HG02798 (cell line): ENCODE measurements at regions not wholly inside any gene's neighbourhood (a gene's known extent, or its start where the extent isn't known, plus 50 kb on each side); places are given as distances from the start of the nearest gene placed in this dataset.

Experiments
- ATAC-seq: cut with Tn5 transposase; IDR thresholded peaks from one replicate; pipeline ENCODE4 v1.9.1; 2021; ENCODE audit warnings: mild to moderate bottlenecking; ENCODE audit not compliant: unreplicated experiment, poor library complexity

DNA sequence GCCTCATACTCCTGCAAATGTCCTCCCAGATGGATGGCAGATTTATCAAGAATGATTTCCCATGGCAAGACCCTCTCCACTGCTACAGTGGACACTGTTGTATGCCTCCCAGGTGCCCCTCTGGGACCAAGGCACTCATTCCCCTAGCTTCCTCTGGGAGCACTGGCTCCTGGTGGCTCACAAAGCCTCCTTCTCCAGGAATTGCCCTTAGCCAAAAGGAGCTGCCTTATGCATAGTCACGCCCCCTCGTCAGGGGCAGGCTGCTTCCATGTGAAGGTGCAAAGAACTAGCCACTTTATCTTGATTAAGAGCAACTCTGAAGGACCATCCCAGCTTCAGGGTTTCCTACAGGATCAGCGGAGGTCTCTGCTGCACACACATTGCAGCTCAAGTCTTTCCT lies 358.1 kb downstream of the CDK5RAP2 start:
- ATAC-seq: no peak

DNA sequence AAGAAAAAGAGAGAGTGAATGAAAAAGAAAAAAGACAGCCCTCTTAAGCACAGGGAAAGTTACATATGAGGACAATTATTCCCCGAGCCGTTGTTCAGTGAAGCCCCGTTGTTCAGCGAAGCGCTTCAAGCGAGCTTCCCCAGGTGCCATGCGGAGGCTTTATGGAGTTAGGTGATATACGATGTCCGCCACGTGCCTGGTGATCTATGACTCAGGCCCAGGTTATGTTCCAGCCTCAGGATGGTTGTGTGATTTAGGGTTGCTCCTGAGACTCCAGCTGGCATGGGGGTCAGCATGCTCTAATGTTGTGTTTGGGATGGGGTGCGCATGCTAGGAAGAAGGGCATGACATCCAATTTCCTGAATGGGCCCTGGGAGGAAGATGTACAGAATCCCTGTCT lies 365.6 kb downstream of the CDK5RAP2 start:
- no peak for ATAC-seq

DNA sequence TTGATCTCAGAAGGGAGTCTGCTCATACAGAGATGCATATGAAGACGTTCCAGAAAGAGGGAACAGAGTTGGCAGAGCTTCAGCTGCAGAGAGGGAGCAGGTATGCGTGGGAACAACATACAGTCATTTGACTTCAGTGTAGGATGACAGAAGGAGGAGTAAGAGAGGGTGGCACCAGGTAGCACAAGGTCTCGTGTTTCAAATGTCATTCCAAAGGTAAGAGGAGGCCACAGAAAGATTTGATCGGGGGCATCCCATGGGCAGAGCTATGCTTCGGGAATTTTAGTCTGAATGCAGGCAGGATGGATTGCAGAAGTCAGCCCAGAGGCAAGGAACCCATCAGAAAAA lies 367.1 kb downstream of the CDK5RAP2 start:
- no peak for ATAC-seq

DNA sequence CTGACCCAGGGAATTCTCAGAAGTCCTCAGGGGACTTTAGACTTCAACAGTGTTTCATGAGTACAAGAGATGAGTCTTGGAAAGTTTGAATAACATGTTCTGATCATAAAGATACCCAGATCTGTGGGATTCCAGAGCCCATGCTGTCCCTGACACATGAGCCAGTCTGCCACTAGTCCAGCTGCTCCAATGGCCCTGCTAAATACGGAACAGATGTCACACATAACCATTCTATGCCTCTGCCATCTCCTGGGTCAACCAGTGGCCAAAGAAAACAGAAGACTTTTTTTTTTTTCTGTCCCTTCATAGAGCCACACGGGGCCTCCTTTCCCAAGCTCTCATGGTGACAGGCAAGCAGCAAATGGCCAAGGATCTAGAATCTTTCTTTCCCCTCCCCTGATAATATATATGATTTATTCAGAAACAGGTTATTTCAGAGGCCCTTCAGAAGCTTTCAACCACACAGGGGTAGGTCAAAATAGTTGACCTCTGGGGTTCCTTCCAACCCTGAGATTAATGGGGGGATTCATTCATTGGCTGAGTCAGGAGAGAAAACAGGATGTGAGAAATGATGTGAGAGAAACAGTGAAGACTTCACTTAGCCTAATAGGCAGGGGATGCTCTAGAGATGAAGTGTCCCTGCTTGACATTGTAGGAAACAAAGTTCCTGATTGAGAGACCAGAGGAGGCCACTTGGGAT lies 367.7 kb downstream of the CDK5RAP2 start:
- ATAC-seq: no peak

DNA sequence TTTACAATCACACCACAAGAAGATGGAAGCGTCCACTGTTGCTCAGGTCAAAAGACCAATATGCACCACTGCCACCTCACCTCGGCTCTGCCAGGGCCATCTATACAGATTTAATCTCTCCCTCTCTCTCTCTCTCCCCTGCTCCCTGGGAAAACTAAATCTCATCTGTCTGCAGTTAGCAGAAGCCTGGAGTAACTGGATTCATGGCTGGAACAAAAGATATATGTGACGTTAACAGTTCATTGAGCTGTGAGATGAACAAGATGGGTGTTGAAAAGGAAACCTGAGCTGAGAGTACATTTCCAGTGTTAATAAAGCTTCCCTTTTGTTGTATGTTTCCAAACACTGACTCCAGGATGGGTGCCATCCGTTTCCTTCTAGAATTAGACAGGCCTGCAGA lies 369.7 kb downstream of the CDK5RAP2 start:
- ATAC-seq: no peak

DNA sequence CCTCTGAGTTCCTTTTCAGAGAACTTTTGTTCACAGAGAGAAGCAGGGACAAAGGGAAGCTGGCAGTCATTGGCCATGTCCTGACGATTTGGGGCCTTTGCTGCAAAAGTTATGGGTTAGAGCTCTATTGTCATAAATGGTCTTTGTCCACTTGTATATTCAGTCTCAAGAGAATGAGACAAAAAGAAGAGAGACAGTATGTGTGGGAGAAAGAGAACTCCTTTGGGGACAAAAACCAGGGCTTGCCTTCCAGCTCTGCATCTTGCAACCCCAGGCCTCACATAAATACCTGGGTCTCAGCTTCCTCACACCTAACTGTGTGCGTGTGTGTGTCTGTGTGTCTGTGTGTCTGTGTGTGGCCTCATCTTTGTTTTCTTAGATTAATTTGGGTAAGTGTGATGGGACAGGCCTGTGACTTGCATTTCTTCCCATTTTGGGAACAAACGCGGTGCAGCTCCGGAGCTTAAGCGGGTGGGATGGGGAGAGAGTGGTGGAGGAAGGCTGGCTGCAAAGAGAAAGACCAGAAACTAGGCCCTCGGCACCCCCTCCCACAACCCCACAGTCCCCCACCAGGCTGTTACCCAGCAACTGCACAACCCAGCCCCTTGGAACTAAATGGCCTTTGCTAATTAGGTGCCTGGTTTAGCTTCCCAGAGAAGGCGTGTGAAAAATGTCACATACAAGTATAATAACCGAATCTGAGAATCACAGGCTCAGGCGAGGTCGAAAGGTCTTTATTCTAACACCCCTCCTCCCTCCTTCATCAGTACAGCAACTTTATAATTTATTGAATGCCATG lies 376.9 kb downstream of the CDK5RAP2 start:
- ATAC-seq: no peak

DNA sequence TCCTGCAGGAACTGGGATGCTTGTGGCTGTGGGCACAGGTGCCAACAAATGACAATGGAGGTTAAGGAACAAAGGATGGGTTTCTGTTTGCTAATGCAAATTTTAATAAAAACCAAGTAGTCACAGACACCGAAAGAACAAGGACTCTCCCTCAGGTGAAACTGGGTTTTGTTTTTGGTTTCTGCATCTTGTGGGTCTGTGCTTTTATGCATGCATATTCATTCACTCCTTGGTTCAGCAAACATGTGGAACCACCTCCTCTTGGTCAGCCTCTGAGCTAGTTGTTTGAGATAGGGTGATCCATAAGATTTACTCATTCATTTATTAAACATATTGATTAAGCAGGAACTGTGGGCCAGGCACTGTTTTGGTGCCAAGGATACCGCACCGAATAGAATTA lies 381.9 kb downstream of the CDK5RAP2 start:
- ATAC-seq: no peak

DNA sequence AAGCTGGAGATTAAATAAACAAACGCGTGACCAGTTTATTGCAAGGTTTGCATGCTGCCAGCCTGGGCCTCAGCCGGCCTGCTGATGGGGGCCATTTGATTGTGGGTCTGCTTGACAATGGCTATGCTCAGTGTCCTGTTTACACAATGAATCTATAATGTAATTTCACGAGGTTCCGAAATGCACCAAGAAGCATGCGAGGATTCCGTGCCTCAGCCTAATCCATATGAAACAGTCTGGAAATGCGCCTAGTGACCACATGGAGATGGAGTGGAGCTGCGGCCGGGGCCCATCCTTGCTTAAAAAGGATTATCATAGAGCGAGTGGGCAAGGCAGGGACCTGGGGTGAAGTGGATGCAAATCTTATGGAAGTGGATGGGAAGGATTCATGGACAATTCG lies 382.4 kb downstream of the CDK5RAP2 start:
- no peak for ATAC-seq

DNA sequence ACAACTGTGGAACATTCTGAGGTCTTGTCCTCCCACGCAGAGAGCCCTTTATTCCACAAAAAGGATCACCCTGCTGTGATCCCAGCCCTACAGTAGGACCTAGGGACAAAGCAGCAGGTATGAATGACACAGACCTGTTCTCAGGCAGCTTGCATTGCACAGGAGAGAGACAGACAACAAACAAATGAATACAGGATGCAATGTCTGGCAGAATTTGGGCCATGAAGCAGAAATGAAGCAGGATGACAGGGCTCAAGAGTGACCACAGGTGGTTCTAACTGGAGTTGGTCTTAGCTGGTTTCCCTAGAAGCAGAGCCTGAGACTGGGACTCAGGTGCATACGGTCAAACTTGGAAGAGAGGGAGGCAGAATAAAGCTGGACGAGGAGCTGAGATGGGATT lies 388.8 kb downstream of the CDK5RAP2 start:
- ATAC-seq: no peak

DNA sequence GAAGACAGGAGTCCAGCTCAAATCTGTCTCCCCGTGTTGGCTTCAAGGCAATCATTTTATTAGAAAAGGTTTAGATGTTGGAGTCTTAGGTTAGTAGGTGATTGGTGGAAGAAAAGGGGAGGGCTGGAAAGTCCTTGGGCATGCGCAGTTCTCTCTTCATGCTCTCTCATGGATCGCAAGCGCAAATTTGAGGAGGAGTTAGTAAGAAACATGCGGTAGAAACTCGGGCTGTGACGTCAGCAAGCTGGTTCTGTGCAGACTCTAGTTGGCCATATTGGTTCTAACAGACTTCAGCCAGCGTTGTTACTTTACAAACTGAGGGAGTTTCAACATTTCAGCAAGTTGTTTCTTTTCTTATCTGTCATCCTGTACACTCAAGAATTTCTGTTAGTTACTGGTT lies 392.2 kb downstream of the CDK5RAP2 start:
- ATAC-seq: no peak

DNA sequence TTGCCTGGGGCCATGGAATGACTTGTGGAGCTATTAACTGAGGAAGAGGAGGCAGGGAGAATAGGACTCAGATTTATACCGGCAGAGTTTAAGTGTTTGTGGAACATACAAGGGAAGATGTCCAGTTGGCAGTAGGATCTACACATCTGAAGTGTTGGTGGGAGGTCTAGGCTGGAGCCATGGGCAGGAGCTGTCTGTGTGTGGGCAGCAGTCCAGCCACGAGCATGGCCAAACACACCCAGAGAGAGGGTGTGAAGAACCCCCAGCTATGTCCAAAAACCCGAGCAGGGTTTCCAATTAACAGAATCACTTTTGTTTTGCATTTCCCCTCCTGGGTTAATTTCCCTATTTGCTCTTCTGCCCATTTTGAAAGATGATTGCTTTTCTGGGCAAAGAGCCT lies 393.7 kb downstream of the CDK5RAP2 start:
- ATAC-seq: no peak

DNA sequence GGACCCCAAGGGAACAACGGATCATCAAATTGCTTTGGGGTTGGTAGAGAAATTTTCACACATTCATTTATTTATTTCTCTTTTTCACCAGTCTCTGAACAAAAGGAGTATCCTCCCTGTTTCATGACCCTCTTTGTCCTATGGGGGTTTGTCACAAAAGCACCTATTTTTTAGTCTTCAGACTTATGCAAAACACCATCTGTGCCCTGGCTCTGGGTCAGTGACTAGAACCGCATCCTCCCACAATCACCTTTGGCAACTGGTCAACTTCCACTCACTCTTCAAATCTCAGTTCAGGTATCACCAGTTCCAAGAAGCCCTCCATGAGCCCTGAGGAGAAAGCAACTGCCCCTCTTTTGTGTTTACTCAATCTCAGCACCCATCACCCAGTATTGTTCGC lies 395.7 kb downstream of the CDK5RAP2 start:
- ATAC-seq: no peak

DNA sequence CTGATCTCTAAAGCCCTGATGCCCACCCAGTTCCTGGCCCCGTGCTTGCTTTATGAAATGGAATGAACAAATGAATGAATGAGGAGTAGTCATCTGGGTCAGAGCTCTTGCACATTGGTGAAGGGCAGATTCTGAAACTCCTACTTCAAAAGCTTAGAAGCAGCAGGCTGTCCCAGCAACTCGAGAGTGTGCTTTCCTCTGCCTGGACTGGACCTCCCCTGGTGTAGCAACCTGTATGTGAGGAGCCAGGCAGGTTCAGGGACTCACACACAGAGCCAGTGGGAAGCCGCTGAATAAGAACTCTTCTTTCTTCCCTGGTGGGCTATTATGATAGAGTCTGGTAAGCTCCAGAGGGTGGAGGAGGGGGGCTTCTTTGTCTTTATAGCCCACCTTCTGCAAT lies 396.4 kb downstream of the CDK5RAP2 start:
- no peak for ATAC-seq

DNA sequence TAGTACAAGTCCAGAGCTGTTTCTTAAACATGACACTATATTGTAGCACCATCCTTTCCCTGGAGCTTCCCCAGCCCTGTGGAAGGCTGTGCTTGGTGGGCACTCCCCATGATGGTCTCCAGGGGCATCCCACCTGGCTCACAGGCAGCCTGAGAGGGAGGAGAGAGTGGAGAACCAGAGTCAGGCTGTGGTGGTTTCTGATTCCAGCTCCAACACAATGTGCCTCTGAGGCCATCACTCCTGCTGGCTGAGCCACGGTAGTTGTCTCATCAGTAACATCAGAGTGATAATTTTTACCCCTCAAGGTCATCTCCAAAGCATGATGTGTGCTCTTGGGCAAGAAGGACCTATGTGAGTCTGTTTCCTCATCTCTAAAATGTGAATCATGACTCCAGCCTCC lies 398.0 kb downstream of the CDK5RAP2 start:
- ATAC-seq: no peak

DNA sequence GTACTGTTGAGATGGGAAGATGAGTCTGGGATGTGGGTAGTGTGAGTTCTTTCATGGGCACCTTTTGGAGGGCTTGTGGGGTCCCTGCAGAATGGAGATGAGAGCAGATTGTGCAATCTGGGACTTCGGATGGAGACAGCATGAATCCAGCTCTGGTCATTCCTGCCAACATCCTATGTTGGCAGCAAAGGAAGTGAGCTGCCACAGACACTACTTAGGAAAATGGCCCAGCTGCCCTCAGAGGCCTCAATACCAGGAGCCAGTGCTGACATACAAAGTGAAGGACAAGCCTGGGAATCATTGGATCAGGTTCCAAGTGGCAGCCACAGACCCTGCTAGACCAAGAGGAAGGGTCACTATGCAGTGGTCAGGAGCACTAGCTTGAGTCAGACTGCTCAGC lies 402.8 kb downstream of the CDK5RAP2 start:
- no peak for ATAC-seq

DNA sequence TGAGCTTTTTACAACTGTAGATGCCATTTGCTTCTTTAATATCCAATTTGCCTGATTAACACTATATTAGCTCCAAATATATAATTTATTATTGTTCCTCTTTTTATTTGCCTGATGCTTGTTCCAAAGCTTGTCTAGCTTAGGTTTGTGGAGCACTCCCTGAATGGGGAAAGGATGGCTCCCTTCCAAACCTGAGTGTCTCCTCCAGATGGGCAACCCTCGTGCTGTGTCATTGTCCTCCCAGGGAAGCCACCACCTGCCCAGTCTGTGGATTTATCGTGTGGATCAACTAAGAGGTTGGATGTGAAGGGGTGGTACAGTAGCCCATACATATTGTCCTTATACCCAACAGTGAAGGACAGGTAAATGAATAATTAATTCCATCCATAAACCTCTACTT lies 404.9 kb downstream of the CDK5RAP2 start:
- ATAC-seq: no peak

DNA sequence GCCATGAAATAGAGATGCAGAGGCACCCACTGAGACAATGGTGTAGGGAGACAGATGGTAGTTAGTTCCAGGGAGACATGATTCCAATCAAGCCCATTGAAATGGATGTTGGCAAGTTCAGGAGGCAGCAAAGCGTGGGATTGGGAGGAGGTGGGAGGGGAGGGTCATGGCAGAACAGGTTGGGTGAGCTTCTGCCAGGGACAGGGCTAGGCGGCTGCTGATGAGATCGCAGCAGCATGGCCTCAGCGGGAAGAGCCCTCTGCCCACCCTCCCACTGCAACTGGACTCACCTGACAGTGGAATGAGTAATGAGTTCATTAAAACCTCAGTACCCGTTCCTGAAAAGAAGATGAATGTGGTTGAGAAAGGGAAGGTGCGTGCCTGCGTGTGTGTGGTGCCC lies 418.2 kb downstream of the CDK5RAP2 start:
- no peak for ATAC-seq

DNA sequence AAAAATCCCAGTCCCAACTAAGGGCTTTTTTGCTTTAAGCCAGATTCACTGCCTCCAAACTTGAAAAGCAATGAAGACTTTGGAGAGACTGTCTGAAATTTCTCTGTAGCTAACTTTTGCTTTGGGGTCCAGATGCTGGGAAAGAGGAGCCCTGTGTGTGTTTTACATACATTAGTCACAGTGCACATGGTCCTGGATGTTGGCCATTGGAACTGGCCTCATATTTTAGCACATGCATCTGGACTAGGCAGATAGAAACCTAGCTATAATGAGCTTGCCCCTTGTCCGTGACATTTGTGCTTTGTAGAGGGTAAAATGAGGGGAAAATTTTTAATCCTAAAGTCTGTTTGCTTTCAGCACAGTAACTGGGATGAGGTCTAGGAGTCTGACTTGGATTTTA lies 421.7 kb downstream of the CDK5RAP2 start:
- no peak for ATAC-seq

DNA sequence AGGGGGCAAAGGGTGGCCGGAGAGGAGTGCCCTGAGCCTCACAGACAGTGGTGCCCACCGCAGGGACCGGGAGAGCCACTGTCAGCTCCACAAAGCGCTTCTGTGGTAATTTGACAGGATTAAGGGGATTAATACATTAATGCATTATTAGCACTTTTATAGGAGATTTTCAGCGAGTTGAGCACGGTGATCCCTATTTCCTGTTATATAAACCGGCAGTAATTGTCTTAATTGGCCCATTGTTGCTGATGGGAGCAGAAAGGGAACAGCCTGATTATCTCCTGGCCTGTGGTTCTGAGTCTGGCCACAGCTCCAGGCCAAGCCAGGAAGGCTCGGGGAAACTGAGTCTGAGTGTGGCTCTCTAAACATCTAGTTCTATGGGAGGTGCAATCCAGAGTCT lies 423.6 kb downstream of the CDK5RAP2 start:
- ATAC-seq: no peak

DNA sequence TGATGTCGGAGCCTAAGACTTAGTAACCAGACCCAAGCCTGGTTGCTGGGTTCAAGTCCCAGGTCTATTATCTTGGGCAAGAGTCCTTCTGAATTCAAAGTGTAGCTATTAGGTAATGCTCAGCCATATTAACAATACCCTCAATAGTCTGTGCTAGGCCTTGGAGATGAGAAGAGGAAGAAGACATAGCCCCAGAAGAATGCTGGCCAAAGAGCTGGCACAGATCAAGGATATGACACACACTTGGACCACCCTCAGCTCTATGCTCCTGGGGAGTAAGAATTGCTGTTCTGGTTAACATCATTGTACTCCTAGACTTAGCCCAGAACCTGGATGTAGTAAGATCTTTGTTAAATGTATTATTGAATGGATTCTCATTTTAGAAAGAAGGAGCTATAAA lies 426.7 kb downstream of the CDK5RAP2 start:
- no peak for ATAC-seq

DNA sequence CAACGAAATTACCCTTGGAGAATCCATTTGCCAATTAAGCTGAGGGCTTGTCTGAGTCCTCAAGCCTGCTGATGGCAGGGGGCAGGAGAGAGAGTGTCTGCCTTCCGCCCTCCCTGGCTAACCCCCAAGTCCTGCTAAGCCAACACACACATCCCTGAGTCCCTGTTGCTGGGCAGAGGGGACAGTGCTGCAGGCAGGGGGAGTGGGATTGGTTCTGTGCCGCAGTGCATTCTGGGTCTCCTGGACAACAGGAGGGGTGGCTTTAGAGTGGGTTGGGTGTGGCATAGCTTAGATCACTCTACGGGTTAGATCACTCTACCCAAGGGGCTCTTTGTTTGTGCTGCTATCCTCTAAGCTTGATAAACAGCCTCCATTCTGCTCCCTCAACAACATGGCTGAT lies 427.7 kb downstream of the CDK5RAP2 start:
- ATAC-seq: no peak

DNA sequence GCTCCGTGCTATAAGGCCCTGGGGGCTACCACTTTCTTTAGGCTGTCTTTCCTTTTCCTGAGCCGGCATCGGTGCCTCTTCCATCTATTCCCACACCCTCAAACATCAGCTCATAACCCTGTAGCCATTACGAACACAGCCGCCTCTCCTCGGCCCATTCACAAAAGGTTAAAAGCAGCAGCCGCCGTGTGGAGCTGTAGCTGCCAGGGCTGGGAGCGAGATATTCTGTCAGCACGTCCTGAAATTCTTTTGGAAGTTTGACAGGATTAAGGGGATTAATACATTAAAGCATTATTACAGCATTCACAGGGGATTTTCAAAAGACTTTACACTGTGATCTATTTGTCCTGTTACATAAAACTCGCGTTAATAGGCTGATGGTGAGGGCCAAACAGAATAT lies 428.2 kb downstream of the CDK5RAP2 start:
- no peak for ATAC-seq
